Uterus (tissue), 2 donors: ENCODE measurements at regions not wholly inside any gene's neighbourhood (a gene's known extent, or its start where the extent isn't known, plus 50 kb on each side); places are given as distances from the start of the nearest gene placed in this dataset.

Experiments used
- CTCF ChIP-seq, 4 experiments: fragments of 200-600 bp in 2 of 4; fragments of 450-650 bp in 2 of 4; sonication (generic) in 2 of 4; IDR thresholded peaks; one replicate each; pipeline ENCODE4 v1.5.1; 2016 to 2019; ENCODE audit warnings: antibody characterized with exemption in 4 of 4, mild to moderate bottlenecking in 2 of 4, moderate library complexity in 1 of 4
- POLR2A ChIP-seq, 2 donors: fragments of 450-650 bp; IDR thresholded peaks; one replicate each; pipeline ENCODE4 v1.6.1; 2016; ENCODE audit warnings: antibody characterized with exemption in 2 of 2, mild to moderate bottlenecking in 1 of 2, moderate library complexity in 1 of 2

GRCh38 chr4:33067221-33067620 is 2347.1 kb downstream of the PCDH7 start:
- no peak for TF ChIP-seq CTCF (IDR thresholded peaks at IDR 0.05)
- no peak for TF ChIP-seq POLR2A (IDR thresholded peaks at IDR 0.05)
